HG03039 (cell line): ENCODE measurements at regions not wholly inside any gene's neighbourhood (a gene's known extent, or its start where the extent isn't known, plus 50 kb on each side); places are given as distances from the start of the nearest gene placed in this dataset.
"Not testable (repeated sequence)": the region's sequence is repeated elsewhere in the genome, so short reads cannot be mapped to it uniquely, and the experiment has no call there.

Experiments used
- ATAC-seq: cut with Tn5 transposase; IDR thresholded peaks from one replicate; pipeline ENCODE4 v1.9.1; 2021; ENCODE audit warnings: mild to moderate bottlenecking, moderate library complexity; ENCODE audit not compliant: unreplicated experiment

DNA sequence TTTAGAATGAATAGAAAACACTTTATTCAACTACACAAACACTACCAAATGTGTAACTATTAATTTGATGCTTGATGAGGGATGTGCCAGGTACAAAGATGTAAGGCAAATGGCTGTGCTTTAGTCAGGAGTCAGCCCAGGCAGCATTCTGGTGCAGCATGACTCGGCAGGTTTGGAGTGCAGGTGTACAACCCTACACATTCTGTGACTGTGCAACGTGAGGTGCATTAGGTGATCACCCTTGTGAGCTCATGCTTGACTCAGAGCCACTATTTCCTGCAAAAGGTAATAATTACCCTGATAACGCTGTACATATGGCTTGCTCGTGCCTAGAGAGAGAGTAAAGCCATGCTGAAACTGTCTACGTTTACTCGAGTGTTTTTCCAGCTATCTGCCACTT is 288.7 kb upstream of the DSEL start:
- ATAC-seq, result no peak

DNA sequence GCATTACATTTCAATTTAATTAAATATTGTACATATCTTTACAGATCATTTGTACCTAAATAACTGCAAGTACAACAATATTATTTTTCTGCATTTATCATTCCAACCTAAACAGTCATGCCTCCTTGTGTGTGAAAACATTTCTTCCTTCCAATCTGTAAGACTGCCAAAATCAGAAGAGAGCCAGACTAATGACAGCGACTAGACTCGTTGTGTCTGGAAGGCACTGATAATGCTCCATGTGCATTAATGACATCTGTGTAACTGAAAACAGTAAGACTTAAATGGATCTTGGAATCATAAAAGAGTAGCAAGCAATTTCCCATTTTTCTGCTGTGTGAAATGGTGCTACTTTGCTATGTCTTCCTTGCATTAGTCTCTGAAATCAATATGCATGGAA is 278.0 kb upstream of the DSEL start:
- ATAC-seq, result no peak

DNA sequence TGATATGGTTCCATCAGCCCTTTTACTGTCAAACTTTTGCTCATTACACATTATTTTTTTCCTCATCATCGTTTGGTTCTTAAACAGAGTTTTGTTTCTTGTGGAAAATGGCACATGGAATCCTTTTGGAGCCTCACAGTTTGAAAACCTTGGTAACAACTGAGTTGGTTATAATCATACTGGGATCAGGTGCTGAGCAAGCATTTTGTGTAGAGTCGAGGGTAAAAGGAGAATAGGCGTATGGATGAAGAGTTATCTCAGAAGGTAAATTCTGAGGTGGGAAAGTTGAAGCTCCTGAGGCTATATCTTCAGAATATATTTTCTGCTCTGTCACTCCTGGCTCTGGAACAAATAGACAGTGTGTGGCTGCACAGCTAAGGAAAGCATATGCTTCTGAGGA is 274.0 kb upstream of the DSEL start:
- no peak for ATAC-seq

DNA sequence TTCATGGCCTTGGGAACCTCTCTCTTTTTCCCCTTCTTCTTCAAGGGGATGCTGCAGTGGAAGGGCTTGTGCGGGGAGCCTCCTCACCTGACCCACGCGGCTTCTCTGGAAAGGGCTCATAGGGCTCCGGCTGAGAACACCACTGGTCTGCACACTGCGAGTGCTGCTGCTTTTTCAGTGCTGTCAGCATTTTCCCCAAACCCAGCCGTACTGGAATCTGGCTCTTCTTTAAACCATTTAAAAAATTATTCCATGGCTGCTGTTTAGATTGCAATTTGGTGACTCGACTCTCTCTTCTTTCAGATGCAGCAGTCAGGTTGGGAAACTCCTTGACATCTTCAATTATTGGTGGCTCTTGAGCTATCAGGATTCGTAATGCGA is 272.6 kb upstream of the DSEL start:
- no peak for ATAC-seq

DNA sequence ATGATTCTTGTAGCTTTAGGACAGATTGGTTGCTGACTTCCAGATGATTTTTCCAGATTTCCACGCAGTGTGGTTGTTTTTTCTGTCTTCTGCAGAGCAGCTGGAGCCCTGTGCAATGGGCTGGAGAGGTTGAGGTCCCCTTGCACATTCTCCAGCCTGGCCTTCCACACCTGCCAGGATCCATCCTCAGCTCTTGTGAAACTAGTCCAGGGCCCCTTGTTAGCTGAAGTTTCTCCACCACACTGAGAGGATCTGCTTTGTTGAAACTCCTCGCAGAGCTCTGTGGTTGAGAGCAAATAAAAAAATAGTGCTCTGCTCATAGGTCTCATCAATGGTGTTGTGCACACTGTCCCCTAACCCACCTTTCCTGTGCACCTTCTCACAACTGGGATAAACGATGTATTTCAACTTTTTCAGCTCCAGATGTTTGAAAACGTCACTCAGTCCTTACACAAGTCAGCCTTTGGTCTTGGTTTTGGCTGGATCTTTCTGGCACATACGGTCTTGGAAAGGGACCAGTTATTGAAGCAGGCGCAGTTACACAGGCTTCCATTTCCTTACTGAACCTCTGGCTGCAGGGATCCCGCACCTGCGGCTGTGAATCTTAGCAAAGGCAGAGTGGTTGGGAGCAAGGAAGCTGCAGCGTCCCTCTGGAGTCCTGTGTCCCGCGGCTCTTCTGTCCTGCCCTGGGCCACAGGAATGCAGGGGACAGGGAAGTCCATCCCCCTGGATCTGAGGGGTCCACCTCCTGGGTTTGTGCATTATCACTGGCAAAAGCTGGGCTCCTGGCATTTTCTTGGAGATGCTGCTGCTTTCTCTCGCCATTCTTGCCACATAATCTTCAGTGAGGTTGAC is 272.0 kb upstream of the DSEL start:
- no peak for ATAC-seq

DNA sequence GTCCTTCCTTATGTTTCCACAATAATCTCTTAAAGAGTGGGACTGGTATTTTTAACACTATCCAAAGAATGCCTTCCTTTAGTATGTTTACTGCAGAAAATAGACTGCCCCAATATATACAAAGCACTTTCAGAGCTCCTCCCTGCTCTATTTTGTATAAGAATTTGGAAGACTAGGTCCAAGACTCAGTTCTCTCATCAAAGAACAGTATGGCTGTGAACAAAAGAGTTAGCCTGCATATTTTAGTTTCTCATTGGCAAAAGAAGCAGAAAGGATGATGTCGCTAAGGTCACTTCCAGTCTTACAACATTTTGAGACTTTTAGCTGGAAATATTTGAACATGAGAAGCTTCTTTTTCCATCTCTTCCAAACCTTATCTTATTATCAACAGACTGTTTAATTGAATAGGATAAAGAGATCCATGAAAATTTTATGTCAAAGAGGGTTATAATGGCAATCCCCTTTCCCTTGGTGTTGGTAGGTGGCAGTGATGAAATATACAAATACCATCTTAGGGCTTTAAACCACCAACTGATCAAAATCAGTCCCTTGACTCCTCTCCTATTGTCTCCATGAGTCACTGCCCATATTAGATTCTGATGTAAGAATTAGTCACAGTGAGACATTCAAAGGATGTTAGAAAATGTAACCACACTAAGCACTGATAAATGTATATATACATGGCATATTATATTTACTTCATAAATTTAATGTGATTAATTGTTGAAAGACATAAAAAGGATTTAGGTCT is 266.9 kb upstream of the DSEL start:
- no peak for ATAC-seq

DNA sequence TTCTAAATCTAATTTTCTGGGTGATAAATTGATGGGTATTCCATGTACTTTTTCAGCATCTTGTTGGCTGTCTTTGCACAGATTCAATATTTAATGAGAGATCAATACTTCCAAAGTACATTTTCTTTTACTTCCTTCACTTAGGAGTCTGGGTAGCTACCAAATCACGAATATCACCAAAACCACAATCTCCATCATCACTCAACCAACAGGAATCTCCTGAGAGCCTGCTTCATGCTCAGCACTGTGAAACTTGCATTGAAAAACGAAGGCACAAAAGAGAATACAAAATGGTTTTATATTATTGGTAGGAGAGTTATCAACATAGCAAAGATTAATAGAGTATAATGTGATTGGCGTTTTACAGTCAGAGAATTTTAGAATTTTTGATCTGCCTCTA is 261.5 kb upstream of the DSEL start:
- ATAC-seq, result no peak

DNA sequence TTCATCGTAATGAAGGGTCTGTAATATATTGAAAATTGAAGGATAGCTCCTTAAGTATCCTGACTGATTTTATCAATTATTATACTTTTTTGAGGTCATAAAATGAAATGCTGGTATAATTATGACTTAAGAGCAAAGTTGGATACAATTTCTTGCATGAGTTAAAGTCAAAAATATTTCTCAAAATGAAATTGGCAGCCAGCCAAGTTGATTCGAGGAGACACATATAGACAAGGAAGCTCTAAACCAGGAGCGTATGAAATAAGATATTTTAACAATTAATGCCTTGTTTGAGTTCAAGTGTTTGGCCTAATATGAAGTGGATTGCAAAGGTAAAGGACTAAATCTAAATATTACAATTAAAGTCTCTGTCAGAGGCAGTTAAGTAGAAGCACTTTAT is 260.4 kb upstream of the DSEL start:
- no peak for ATAC-seq

DNA sequence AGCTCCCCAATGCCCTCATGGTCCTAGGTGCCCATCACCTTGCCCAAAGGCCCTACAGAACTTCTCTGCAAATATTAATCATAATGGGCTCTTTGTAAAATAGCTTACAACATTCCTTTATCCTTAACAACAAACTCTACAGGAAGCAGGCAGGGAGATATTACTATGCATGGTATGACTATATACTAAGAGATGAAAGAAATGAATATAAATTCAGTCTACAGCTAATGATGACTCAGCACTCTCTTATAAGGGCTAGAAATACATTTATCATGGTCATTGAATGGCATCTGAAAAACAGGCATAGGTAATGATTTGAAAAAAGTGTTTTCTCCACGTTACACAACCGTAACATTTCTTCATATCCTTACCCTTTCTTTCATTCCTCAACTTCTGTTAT is 254.8 kb upstream of the DSEL start:
- no peak for ATAC-seq

DNA sequence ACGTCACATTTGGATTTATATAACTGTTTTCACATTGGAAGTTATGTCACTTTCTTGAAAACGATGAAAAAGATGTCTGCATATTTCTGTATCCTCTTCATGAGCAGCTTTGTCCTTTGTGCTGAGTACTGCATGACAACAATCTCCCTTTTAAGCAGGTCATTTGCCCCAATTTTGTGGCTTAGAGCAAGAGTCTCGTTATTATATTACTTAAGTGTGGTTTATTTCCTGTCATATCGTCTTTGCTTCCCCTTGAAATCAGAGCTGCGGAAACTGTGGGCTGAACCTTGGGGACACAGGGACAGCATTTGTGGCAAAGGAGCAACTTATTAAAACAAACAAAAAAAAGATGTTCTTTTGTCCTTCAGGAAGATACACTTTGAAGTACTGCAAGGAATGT is 254.0 kb upstream of the DSEL start:
- ATAC-seq, result no peak

DNA sequence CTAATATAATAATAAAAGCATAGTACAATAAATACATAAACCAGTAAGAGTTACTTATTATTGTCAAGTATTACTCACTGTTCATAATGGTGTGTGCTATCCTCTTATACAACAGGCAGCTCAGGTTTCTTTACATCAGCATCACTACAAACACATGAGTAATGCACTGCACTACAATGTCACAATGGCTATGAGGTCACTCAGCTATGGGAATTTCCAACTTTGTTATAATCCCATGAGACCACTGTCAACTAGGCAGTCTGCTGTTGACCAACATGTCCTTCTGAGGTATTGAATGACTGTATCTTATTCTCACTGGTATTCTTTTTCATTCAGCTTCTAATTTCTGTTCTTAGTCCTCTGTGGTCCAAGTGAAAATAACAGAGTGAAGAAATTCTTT is 250.4 kb upstream of the DSEL start:
- peak; percentile 46 for ATAC-seq

DNA sequence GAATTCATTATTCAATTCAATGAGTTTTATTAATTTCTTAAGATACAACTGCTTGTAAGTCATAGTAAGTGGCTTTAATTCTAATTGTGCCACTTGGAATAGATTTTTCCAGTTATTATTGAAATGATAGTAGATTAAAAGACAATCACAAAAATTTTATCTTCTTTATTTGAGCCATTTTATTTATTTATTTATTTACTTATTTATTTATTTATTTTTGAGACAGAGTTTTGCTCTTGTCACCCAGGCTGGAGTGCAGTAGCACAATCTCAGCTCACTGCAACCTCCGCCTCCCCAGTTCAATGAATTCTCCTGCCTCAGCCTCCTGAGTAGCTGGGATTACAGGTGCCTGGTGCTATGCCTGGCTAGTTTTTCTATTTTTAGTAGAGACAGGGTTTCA is 235.7 kb upstream of the DSEL start:
- not testable (repeated sequence) for ATAC-seq

DNA sequence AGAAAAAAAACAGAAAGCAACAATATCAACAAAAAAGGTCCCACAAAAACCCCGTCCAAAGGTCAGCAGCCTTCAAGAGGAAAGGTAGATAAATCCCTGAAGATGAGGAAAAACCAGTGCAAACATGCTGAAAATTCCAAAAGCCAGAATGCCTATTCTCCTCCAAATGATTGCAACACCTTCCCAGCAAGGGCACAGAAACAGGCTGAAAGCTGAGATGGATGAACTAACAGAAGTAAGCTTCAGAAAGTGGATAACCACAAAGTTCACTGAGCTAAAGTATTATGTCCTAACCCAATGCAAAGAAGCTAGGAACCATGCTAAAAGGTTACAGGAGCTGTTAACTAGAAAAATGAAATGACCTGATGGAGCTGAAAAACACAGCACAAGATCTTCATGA is 226.4 kb upstream of the DSEL start:
- no peak for ATAC-seq

DNA sequence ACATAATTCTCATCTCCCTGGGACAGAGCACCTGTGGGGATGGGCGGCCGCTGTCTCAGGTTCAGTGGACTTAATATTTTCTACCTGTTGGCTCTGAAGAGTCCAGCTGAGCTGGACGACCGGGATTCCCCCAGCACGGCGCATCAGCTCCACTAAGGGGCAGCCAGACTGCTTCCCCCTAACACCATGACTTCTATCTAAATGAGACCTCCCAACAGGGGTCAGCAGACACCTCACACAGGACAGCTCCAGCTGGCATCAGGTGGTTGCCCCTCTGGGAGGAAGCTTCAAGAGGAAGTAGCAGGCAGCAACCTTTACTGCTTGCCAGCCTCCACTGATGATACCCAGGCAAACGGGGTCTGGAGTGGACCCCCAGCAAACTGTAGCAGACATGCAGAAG is 226.0 kb upstream of the DSEL start:
- no peak for ATAC-seq

DNA sequence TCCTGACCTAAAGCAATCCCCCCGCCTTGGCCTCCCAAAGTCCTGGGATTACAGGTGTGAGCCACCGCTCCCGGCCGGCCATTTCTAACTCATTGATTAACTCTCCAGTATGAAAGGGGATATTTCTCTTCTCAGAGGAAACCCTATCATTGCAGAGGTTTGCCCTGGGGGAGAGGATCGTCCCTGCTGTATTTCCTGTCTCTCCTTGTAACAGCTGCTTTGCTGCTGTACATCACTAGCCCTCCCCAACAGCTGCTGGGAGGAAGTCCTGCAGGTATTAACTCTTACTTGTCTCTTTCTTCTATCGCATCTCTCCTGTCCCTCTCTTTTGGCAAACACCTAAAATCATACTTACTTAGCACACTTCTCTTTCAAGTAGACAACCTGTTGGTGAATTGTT is 219.0 kb upstream of the DSEL start:
- no peak for ATAC-seq

DNA sequence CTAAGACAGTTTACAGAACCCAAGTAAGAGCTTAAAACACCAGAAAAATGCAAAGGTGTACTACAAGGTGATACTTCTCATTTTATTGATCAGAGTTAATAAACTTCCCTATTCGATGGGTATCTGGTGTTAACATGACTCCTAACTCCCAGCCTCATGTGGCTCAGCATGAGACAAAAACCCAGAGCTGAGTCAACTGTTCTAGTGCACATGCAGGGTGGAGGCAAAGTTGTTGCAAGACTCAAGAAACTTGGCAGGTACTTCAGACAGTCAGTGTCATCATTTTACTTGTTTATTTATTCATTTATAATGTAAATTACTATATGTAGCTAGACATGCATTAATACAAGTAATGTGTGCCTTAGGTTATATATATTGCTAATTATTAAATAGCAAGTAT is 216.6 kb upstream of the DSEL start:
- no peak for ATAC-seq

DNA sequence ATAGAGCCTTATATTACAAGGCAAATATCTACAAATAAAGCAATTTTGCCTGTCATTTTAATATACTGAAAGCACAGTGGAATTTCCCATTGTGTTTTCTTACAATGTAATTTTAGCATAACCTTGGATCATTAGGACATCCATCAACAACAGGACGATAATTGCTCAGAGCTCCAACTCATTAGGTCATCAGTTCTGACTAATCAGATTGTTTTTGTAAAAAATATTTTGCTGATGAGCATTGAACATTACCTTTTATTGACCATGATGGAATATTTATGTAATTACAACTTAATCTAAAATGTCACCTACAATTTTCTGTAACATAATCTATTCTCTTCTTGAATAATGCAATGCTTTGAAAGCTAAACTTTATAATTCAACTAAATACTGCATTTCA is 215.3 kb upstream of the DSEL start:
- no peak for ATAC-seq

DNA sequence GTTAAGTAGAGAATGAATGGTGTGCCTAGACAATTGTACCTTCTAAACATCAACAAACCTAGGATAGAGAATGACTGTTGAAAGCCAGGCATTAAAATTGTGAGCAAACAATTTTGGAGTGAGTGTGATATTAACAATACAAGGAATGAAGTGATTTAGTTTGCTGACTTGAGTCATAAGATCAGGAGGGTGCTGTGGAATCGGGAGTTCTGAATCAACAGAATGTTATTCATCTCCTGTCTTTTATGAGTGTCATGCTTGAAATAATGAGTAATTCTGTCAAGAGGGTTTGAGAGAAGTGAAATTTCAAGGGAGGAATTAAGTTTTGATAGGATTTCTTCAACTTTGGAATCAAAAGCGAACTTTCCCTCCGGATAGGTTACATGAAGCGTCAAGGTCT is 214.4 kb upstream of the DSEL start:
- ATAC-seq, result no peak

DNA sequence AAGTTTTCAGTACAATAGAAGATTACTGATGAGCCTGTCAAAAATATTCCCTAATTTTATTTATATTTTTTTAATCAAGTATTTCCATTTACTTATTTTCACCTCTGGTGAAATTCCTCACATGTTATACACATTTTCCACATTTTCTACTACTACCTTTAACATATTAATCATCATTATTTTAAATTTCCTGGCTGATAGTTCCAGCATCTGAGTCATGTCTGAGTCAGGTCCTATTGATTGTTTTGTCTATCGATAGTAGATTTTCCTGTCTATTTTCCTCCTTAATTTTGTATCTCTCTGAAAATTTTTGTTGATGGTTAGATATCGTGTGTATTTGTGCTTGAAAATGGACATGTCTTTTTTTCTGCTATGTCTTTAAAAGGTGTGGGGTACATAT is 211.8 kb upstream of the DSEL start:
- no peak for ATAC-seq

DNA sequence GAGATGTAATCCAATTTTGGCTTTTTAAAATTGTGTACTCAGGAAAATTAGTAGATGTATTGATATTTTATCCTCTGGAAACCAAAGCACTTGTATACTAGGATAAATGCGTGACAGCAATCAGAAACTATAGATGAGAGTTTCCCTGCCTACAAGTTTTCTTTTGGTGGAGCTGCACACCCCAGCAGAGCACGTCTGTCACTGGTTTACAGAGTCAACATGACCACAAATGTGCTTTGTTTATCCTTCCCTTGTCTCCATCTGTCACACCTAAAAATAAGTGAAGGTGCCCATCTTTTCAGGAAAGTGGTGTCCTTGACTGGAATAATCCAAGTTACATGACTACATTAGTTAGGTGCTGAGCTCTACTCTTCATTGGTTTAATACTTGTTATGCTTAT is 210.4 kb upstream of the DSEL start:
- ATAC-seq, result no peak

DNA sequence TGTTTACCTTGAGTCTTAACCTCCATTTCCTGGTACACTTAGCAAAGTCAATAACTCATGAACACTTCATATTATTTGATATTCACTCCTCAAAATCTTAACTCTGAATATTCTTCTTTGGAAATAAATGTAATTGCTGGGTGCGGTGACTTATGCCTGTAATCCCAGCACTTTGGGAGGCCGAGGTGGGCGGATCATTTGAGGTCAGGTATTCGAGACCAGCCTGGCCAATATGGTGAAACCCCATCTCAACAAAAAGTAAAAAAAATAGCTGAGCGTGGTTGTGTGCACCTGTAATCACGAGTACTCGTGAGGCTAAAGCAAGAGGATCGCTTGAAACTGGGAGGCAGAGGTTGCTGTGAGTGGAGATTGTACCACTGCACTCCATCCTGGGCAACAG is 201.3 kb upstream of the DSEL start:
- ATAC-seq, result no peak

DNA sequence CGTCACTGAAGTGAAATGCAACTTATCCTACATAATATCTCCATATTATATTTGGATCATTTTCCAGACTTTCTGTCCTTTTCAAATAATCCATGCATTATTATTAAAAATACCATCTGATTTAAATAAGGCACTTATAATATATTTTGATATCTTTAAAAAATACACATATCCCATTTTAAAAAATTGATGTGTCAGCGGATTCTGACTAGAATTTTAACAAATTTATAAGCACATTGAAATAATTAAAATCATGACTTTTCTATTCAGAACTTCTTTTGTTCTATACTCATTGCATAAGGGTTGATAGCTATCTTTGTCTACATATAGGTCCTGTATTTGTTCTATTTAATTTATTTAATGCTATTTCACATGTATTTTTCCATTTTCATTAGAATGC is 199.0 kb upstream of the DSEL start:
- ATAC-seq, result no peak

DNA sequence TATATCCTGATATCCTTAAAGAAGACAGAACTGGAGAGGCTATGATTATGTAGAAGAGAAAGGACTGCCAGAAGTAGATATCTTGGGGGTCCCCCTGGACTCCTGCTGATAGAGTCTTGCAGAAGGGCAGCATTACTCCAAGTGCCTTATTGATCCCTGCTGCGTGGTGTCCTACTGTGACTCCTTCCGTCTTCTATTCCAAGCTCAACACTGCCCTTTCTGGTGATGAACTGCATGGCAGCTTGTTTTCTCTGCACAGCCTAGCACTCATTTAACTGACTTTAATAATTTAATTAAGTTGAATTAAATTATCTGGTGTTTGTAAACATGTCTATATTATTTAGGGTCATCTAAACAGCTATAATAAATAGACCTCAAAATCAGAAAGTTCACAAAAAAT is 194.1 kb upstream of the DSEL start:
- ATAC-seq, result no peak
